Ovary (tissue), 3 donors: ENCODE measurements at regions not wholly inside any gene's neighbourhood (a gene's known extent, or its start where the extent isn't known, plus 50 kb on each side); places are given as distances from the start of the nearest gene placed in this dataset.
"Not testable (repeated sequence)": the region's sequence is repeated elsewhere in the genome, so short reads cannot be mapped to it uniquely, and the experiment has no call there.

Experiments
- EP300 ChIP-seq: sonication (generic); formaldehyde crosslinking; IDR thresholded peaks from one replicate; pipeline ENCODE4 v1.6.1; 2017; ENCODE audit warnings: antibody characterized with exemption
- POLR2A ChIP-seq: fragments of 450-650 bp; IDR thresholded peaks from one replicate; pipeline ENCODE4 v1.6.1; 2017; ENCODE audit warnings: antibody characterized with exemption, mild to moderate bottlenecking, moderate library complexity
- TF ChIP-seq, protein P1 (sequence below), 3 donors: fragments of 450-650 bp in 2 of 3; fragments of 200-600 bp in 1 of 3; IDR thresholded peaks; one replicate each; pipeline versions ENCODE4 v1.5.1 to v1.8.0; 2016 to 2022; ENCODE audit warnings: antibody characterized with exemption in 3 of 3, mild to moderate bottlenecking in 1 of 3
- donor health status: DM: no; HTN: no; CAD: no.

DNA sequence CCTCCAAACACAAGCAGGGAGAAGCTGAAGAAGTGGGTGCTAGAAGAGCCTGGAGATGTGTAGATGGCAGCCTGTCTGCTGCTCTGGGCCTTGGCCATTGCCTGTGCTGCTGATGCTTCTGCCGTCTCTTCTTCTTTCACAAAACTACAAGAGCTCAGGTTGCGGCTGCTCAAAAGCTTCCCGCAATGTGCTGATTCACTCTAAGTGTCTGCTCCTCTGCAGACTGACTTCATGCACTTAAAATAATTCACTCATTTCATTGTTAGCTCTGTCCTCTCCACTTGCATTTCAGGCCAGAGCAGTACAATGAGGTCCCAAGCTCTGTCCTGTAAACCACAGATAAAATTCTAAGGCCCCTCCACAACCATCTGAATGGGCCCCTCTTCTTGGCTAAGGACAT, 534.2 kb downstream of the KCNJ18 start:
- TF ChIP-seq, protein P1, sequence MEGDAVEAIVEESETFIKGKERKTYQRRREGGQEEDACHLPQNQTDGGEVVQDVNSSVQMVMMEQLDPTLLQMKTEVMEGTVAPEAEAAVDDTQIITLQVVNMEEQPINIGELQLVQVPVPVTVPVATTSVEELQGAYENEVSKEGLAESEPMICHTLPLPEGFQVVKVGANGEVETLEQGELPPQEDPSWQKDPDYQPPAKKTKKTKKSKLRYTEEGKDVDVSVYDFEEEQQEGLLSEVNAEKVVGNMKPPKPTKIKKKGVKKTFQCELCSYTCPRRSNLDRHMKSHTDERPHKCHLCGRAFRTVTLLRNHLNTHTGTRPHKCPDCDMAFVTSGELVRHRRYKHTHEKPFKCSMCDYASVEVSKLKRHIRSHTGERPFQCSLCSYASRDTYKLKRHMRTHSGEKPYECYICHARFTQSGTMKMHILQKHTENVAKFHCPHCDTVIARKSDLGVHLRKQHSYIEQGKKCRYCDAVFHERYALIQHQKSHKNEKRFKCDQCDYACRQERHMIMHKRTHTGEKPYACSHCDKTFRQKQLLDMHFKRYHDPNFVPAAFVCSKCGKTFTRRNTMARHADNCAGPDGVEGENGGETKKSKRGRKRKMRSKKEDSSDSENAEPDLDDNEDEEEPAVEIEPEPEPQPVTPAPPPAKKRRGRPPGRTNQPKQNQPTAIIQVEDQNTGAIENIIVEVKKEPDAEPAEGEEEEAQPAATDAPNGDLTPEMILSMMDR (IDR thresholded peaks at IDR 0.05) = not testable (repeated sequence)
- not testable (repeated sequence) for TF ChIP-seq POLR2A, EP300
